IPS-NIHi11 (cell line): ENCODE measurements at regions not wholly inside any gene's neighbourhood (a gene's known extent, or its start where the extent isn't known, plus 50 kb on each side); places are given as distances from the start of the nearest gene placed in this dataset.
"Not testable (repeated sequence)": the region's sequence is repeated elsewhere in the genome, so short reads cannot be mapped to it uniquely, and the experiment has no call there.

Source experiments
- DNase-seq: peaks from one replicate; pipeline ENCODE4 v3.0.0; 2012; ENCODE audit warnings: mixed read lengths, low spot score

DNA sequence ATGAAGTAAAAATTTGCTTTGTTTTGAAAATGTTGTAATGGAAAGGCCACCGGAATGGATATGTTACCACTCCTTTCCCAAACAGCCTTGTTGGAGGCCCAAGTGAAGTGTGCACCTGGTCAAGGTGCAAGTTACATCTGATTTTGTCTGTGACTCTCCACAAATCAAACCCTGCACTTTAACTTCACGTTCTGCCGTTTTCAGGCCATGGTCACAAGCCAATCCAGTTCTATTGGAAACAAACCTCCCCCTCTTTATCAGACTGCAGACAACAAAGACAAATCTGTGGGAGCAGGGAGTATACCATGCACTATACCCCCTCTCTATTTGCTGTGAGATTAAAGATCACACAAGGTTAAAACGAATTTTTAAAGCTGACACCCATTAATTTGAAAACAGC, 155.6 kb upstream of the RFC3 start:
- DNase-seq: no peak

DNA sequence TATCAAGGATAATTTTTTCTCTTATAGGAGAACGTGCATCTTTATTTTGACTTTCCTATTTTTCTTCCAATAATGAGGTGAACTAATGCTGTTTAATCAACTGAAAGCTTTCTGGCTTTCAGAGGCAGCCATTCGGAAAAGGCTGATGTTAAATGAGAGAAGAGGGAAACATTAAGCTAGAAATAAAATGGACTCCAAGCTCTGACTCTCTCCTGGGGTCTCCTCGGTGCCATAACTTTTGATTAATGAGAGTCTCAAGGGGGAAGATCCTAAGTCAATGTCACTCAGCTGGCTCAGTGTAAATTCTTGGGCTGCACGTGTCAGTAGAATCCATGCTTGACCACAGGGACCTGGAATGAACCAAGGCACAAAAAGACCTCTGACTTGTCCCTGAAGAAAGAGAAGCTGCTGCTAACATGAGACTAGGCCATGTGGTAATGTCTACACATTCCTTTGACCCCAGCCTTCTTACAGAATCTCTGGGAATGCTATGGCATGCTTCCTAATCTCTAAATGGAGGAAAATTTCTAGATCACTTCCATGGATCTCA, 152.2 kb upstream of the RFC3 start:
- no peak for DNase-seq

- DNase-seq: no peak
Observed at GRCh38 chr13:33671560-33671959, 146.4 kb upstream of the RFC3 start.

DNA sequence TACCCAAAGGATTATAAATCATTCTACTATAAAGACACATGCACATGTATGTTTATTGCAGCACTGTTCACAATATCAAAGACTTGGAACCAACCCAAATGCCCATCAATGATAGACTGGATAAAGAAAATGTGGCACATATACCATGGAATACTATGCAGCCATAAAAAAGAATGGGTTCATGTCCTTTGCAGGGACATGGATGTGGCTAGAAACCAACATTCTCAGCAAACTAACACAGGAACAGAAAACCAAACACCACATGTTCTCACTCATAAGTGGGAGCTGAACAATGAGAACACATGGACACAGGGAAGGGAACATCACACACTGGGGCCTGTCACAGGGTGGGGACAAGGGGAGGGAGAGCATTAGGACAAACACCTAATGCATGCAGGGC, 145.9 kb upstream of the RFC3 start:
- not testable (repeated sequence) for DNase-seq

DNA sequence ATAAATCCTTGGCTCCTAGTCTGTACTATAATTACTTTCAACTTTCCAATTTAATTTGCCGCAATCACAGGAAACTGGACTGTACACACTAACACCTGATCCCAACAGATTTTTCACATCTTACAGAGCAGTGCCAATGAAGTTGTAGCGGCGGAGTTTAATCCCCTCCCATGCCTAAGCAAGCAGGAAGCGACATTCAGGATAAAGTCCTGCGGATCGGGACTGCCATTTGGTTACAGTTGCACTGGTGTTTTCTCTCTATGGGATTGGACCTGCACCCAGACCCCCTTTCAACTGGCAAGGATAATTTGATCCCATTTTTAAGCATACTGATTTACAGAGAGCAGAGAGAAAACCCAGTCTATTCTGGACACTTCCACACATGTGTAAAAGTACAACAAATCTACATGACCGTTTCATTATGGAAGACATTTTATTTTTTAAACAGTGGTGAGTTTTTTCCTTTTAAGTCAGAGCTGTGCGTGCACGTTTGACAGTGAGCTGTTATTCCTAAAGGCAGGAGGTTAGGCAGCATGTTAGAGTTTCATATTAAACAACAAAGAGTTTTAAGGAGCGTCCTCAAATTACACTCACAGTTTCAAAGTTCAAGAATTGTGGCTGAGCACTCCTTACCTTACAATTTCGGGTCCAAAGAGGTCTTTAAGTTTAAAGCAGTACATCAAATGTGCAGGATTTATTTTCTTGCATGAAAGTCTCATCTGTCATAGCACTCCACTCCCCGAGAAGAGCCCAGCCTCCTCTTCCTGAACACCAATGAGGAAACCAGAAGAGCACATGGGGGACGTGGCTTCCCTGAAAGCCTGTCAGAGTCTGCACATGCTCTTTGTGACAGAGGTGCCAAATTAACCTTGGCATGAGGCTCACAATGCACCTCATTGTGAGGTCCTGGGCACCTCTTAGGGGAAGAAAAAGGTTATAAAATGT, 141.6 kb upstream of the RFC3 start:
- peak; percentile 68 for DNase-seq

DNA sequence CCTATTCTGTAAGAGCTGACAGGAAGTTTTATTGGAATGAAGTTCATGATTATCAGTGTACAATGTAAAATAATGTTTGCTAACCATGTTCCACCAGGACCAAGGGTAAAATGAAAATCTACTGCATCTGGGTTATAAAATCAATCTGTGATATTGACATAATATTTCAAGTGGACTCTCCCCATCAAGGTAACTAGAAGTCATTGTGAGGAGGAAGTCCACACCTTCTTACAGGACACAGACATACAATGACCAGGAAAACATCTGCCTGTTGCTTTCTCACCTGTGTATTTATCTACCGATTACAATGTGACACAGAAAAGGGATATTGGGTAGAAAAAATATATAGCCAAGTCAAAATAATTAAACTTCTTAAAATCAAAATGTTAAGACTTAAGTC, 140.7 kb upstream of the RFC3 start:
- DNase-seq: no peak

- no peak for DNase-seq
Observed at GRCh38 chr13:33678084-33678483, 139.9 kb upstream of the RFC3 start.

DNA sequence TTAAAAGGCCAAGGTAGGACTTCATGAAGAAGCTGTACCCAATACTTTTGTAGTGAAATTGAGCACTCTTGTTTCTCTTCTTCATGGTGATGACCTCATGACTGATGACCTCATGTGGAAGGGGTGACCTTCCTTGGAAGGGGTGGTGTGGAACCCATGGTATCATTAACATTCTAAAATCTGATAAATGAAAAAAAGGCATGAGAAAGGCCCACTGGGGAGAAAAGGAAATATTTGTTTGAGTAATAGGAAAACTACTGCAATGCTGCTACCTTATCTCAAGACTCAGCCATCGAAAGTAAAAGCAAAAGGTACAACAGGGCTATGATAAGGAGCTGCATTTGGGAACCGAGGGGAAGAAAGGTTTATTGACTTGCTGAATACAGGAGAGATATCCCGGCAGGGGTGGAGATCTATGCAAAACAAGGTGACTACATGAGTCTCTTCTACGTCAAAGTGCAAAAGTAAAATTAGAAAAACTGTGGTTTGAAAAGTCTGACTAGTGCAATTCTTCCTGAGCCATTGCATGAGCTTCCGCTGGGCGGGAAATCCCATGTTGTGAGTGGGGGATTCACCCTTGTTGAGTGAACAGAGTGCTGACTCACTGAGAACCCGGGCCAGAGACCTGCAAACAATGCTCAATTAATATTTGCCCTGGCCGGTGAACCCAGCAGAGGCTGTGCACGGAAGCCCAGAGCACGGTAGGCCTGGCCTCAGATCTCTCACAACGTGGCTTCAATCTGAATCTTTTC, 138.9 kb upstream of the RFC3 start:
- DNase-seq: peak; percentile 29

GRCh38 chr13:33679658-33680012, 138.3 kb upstream of the RFC3 start:
- no peak for DNase-seq

DNA sequence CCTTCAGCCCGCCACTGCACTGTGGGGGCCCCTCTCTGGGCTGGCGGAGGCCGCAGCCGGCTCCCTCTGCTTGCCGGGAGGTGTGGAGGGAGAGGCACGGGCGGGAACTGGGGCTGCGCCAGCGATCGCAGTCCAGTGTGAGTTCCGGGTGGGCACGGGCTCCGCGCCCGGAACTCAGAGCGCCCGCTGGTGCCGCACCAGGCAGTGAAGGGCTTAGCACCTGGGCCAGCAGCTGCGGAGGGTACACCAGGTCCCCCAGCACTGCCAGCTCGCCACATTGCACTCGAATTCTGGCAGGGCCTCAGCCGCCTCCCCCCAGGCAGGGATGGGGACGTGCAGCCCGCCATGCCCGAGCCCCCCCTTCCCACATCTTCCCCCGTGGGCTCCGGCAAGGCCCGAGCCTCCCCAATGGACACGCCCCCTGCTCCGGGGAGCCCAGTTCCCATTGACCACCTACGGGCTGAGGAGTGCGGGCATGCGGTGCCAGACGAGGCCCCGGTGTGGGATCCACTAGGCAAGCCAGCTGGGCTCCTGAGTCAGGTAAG, 135.9 kb upstream of the RFC3 start:
- DNase-seq: no peak

- DNase-seq: not testable (repeated sequence)
Observed at GRCh38 chr13:33682646-33683045, 135.3 kb upstream of the RFC3 start.

DNA sequence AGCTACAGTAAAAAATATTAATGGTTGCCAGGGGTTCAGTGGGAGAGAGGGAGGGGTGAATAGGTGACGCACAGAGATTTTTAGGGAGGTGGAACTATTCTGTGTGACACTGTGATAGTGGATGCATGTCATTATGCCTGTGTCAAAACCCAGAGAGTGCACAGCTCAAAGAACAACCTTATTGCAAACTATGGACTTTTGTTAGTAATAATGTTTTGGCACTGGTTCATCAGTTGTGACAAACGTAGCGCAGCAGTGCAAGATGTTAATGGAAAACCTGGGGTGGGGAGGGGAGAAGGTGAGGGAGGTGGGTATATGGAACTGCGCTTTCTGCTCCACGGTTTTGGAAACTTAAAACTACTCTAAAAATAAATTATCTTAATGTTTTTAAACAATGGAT, 134.6 kb upstream of the RFC3 start:
- no peak for DNase-seq

GRCh38 chr13:33684874-33685273, 133.1 kb upstream of the RFC3 start:
- no peak for DNase-seq

GRCh38 chr13:33686772-33687480, 131.0 kb upstream of the RFC3 start:
- DNase-seq: no peak

DNA sequence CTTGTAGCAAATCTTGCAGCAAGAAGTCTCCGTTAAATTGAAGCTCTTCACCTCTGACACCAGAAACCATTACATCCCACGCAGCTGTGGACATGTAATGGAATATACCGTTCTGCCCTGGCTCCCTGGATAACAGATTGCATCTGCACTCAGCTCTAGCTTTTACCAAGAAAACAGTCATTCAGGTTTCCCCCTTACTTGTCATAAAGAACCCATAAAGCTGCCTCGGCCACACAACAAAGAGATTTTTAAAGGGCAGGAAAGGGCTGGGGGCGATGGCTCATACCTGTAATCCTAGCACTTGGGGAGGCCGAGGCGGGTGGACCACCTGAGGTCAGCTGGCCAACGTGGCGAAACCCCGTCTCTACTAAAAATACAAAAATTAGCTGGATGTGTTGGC, 127.6 kb upstream of the RFC3 start:
- DNase-seq: no peak

DNA sequence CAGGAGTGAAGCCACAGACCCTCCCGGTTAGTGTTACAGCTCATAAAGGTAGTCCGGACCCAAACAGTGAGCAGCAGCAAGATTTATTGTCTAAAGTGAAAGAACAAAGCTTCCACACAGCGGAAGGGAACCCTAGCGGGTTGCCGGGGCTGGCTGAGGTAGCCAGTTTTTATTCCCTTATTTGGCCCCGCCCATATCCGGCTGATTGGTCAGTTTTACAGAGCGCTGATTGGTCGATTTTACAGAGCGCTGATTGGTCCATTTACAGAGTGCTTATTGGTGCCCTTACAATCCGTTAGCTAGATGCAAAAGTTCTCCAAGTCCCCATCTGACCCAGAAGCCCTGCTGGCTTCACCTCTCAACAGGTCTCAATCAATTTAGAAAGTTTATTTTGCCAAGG, 126.0 kb upstream of the RFC3 start:
- no peak for DNase-seq

DNA sequence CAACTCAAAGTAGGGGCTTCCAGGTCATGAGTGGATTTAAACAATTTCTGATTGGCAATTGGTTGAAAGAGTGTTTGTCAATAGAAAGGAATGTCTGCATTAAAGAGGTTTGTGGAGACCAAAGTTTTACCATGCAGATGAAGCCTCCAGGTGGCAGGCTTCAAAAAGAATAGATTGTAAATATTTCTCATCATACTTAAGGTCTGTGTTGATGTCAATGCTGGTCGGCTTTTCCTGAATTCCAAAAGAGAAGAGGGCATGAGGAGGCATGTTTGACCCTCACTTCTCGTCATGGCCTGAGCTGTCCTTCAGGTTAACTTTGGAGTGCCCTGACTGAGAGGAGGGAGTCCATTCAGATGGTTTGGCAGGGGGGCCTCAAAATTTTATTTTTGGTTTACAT, 125.4 kb upstream of the RFC3 start:
- DNase-seq: no peak

DNA sequence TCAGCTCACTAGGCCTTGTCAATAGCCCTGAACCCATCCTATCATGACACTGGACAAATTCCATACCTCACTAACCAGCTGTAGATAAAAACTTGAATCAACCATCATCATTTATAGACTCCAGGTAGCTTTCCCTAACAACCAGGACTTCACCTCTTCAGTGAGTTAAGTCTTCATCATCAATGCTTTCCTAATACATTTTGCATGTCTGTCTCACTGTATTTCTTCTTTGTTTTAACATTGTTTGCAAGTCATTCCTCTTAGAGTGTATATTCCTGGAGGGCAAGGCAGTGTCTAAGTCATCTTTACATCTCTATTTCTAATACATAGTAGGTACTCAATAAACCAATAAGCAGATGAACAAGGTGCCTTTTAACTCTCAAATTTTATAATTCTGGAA, 123.4 kb upstream of the RFC3 start:
- DNase-seq: no peak

- DNase-seq: no peak
Observed at GRCh38 chr13:33696530-33696929, 121.4 kb upstream of the RFC3 start.

- no peak for DNase-seq
Observed at GRCh38 chr13:33697926-33698325, 120.0 kb upstream of the RFC3 start.

DNA sequence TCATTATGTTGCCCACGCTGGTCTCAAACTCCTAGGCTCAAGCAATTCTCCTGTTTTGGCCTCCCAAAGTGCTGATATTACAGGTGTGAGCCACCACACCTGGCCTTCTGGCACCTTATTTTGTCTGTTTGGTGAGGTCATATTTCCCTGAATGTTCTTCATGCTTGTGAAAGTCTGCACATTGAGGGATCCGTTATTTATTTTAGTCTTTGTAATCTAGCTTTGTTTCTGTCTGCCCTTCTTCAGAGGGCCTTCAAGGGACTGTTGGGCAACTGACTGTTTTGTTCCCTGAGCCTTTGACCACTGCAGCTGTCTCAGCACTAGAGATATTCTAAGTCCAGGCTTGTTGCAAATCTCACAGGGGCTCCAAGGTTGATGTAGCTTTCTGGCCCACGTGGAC, 110.5 kb upstream of the RFC3 start:
- no peak for DNase-seq

DNA sequence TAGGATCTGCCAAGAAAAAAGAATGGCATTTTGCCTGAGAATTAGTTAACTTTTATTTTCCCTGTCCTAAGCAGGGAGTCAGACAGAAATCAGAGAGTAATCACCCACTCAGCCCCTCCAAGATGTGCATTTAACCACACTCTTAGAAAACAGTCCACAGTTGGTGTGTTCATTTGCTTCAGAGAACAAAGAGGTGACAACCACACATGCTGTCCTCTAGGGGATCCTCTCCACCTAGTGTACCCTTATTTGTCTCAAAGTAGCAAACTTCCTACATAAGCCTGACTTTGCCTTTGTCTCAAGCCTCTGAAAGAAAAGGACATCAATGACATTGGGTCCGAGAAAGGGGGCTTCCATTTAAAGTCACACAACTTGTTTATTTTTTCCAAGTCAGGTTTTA, 107.0 kb upstream of the RFC3 start:
- DNase-seq: no peak
